Neural progenitor cell (in vitro differentiated cells): ENCODE measurements at regions not wholly inside any gene's neighbourhood (a gene's known extent, or its start where the extent isn't known, plus 50 kb on each side); places are given as distances from the start of the nearest gene placed in this dataset.
A peak's percentile ranks its signal among the peaks of the same experiment; 100 is the strongest.

Source experiments
- DNase-seq: peaks from one replicate; pipeline ENCODE4 v3.0.0-alpha.2; 2016; ENCODE audit warnings: low spot score
- H2AFZ ChIP-seq: fragments of 200-600 bp; sonication (generic); replicated peaks from 2 replicates; pipeline ENCODE4 v1.6.1; 2016; ENCODE audit warnings: antibody characterized with exemption
- H3F3A ChIP-seq: fragments of 200-600 bp; sonication (generic); 2 replicates; pipeline ENCODE4 v1.6.1; 2016; ENCODE audit warnings: antibody characterized with exemption, low read depth
- H3K27ac ChIP-seq: fragments of 200-600 bp; sonication (generic); 2 replicates; pipeline ENCODE4 v1.5.1; 2016; ENCODE audit warnings: mild to moderate bottlenecking
- H3K27me3 ChIP-seq: fragments of 200-600 bp; sonication (generic); 2 replicates; pipeline ENCODE4 v1.6.1; 2016; ENCODE audit warnings: mild to moderate bottlenecking, moderate library complexity
- H3K36me3 ChIP-seq: fragments of 200-600 bp; sonication (generic); 2 replicates; pipeline ENCODE4 v1.5.1; 2016
- H3K4me1 ChIP-seq: fragments of 200-600 bp; sonication (generic); 2 replicates; pipeline ENCODE4 v1.6.1; 2016; ENCODE audit warnings: mixed run types
- H3K4me2 ChIP-seq: fragments of 200-600 bp; sonication (generic); 2 replicates; pipeline ENCODE4 v1.6.1; 2016
- H3K4me3 ChIP-seq: fragments of 200-600 bp; sonication (generic); 2 replicates; pipeline ENCODE4 v1.5.1; 2016
- H3K79me2 ChIP-seq: fragments of 200-600 bp; sonication (generic); 2 replicates; pipeline ENCODE4 v1.6.1; 2016; ENCODE audit warnings: low read depth
- H3K9ac ChIP-seq: fragments of 200-600 bp; sonication (generic); 2 replicates; pipeline ENCODE4 v1.6.1; 2016
- H3K9me3 ChIP-seq: fragments of 200-600 bp; sonication (generic); 2 replicates; pipeline ENCODE4 v1.5.1; 2016; ENCODE audit warnings: low read depth
- H4K20me1 ChIP-seq: fragments of 200-600 bp; sonication (generic); 2 replicates; pipeline ENCODE4 v1.6.1; 2016; ENCODE audit warnings: low read depth
- H3K27ac Mint-ChIP-seq: 3 replicates; pipeline ENCODE4 v1.8.0; 2021; ENCODE audit warnings: mixed read lengths
- H3K27me3 Mint-ChIP-seq: 2 replicates; pipeline ENCODE4 v1.8.0; 2022; ENCODE audit warnings: low read depth, mild to moderate bottlenecking, inconsistent platforms, moderate library complexity, mixed read lengths; ENCODE audit not compliant: insufficient read depth
- H3K36me3 Mint-ChIP-seq: 3 replicates; pipeline ENCODE4 v1.8.0; 2021; ENCODE audit warnings: mixed read lengths
- H3K4me1 Mint-ChIP-seq: 3 replicates; pipeline ENCODE4 v1.8.0; 2021; ENCODE audit warnings: mixed read lengths
- H3K4me3 Mint-ChIP-seq: 3 replicates; pipeline ENCODE4 v1.8.0; 2021; ENCODE audit warnings: mild to moderate bottlenecking, moderate library complexity, mixed read lengths
- H3K9me3 Mint-ChIP-seq: 3 replicates; pipeline ENCODE4 v1.8.0; 2020; ENCODE audit warnings: mixed read lengths
- CTCF ChIP-seq: fragments of 200-600 bp; sonication (generic); IDR thresholded peaks from 2 replicates; pipeline ENCODE4 v1.5.1; 2017; ENCODE audit warnings: antibody characterized with exemption, mild to moderate bottlenecking
- EZH2 ChIP-seq: fragments of 200-600 bp; sonication (generic); IDR thresholded peaks from 2 replicates; pipeline ENCODE4 v1.6.1; 2017; ENCODE audit warnings: antibody characterized with exemption, mild to moderate bottlenecking, moderate library complexity
- EZH2phosphoT487 ChIP-seq: fragments of 200-600 bp; sonication (generic); IDR thresholded peaks from 2 replicates; pipeline ENCODE4 v1.6.1; 2017; ENCODE audit warnings: antibody characterized with exemption

DNA sequence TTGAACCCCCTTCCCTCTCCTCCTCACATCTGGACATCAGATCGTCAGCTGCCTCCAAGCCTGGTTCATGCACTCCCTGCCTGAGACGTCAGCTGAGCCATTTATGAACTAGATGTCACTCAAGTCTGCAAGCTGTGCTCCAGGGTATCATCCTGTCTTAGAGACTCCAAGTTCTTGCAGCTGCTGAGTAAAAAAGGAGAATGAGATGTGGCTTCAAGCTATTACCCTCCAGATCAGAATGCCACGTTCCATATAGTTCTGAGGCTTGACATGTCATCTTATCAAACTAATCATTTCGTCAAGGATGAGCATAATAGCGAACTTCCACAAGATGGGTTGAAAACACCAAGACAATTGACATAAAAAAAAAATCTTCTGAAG lies 766.3 kb downstream of the TBL1XR1 start:
- Histone ChIP-seq H2AFZ (no peak overlapping the region), H3K36me3 (no peaks in the 10 kb centered on the region), H3K4me2 (no peak overlapping the region), H3K9ac (no peak overlapping the region), H3K27ac (no peak overlapping the region), H3K27me3 (no peaks in the 10 kb centered on the region), H4K20me1 (no peaks in the 10 kb centered on the region), H3K4me3 (no peak overlapping the region), H3K79me2 (no peaks in the 10 kb centered on the region), H3K4me1 (no peaks in the 10 kb centered on the region), H3F3A (no peaks in the 10 kb centered on the region), H3K9me3 (no peaks in the 10 kb centered on the region)
- Mint-ChIP-seq H3K4me1 (peaks cover 9% of the 10 kb centered on the region), H3K36me3 (no peaks in the 10 kb centered on the region), H3K27me3 (no peaks in the 10 kb centered on the region), H3K4me3 (no peak overlapping the region), H3K27ac (no peak overlapping the region), H3K9me3 (no peaks in the 10 kb centered on the region)
- TF ChIP-seq EZH2 (no peak), EZH2phosphoT487 (no peak), CTCF (no peak)
- no peak for DNase-seq

DNA sequence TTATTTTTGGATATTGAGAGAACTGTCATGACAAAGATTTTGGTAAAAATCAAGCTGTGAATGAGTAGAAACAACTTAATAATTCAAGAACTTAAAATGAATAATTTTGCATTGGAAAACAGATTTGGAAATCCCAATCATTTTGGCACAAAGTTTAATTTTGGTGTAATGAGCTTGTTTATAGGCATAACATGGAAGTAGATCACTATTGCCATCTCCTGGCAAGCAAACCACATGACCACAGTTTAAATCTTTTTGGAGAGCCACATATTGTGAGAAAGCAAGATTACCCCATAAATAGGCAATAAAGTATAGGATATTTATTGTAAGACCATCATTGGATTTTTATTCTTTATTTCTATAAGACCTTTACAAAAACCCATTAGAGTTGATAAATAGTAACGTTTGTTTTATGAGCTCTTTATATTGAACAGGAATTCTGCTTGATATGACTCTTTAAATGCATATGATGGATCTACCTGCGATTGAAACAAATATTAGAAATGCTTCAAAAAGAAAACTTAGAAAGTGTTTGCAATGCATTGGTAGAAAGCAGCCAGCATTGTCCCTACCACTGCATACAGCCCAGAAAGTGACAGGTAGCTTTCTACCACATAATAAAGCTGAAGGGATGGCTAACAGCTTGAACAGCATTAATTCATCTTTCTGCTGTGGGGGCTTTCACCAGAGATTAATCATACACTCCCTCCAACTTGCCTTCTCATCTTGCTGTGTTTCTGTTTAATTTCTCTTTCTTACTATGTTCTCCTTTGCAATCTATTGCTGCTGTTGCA lies 766.8 kb downstream of the TBL1XR1 start:
- Mint-ChIP-seq H3K27ac (no peak overlapping the region), H3K36me3 (no peaks in the 10 kb centered on the region), H3K4me3 (no peak overlapping the region), H3K4me1 (peaks cover 9% of the 10 kb centered on the region), H3K9me3 (no peaks in the 10 kb centered on the region), H3K27me3 (no peaks in the 10 kb centered on the region)
- no peaks in the 10 kb centered on the region for H3K27me3 ChIP-seq
- no peaks in the 10 kb centered on the region for H4K20me1 ChIP-seq
- H3K4me3 ChIP-seq, result no peak overlapping the region
- H3K9ac ChIP-seq, result no peak overlapping the region
- H3K36me3 ChIP-seq, result no peaks in the 10 kb centered on the region
- peak; percentile 33 for DNase-seq
- H3K9me3 ChIP-seq, result no peaks in the 10 kb centered on the region
- H2AFZ ChIP-seq, result no peak overlapping the region
- no peak overlapping the region for H3K27ac ChIP-seq
- no peaks in the 10 kb centered on the region for H3F3A ChIP-seq
- H3K79me2 ChIP-seq, result no peaks in the 10 kb centered on the region
- no peaks in the 10 kb centered on the region for H3K4me1 ChIP-seq
- TF ChIP-seq EZH2 (no peak), CTCF (peak; percentile 76), EZH2phosphoT487 (no peak)
- H3K4me2 ChIP-seq, result no peak overlapping the region

- Histone ChIP-seq H3K9ac (no peak overlapping the region), H3K9me3 (no peaks in the 10 kb centered on the region), H4K20me1 (no peaks in the 10 kb centered on the region), H2AFZ (peak overlapping the region; percentile 4), H3K27me3 (no peaks in the 10 kb centered on the region), H3K36me3 (no peaks in the 10 kb centered on the region), H3K4me1 (no peaks in the 10 kb centered on the region), H3K4me3 (no peak overlapping the region), H3F3A (no peaks in the 10 kb centered on the region), H3K4me2 (no peak overlapping the region), H3K27ac (no peak overlapping the region), H3K79me2 (no peaks in the 10 kb centered on the region)
- Mint-ChIP-seq H3K27ac (no peak overlapping the region), H3K27me3 (no peaks in the 10 kb centered on the region), H3K36me3 (no peaks in the 10 kb centered on the region), H3K9me3 (peaks cover 2% of the 10 kb centered on the region), H3K4me3 (no peak overlapping the region), H3K4me1 (peaks cover 9% of the 10 kb centered on the region)
- DNase-seq, result peak; percentile 10
- TF ChIP-seq EZH2, result no peak
- no peak for TF ChIP-seq CTCF
- TF ChIP-seq EZH2phosphoT487, result no peak
Observed at GRCh38 chr3:176428552-176428951, 768.7 kb downstream of the TBL1XR1 start.
